MM.1S (cell line): ENCODE measurements at regions not wholly inside any gene's neighbourhood (a gene's known extent, or its start where the extent isn't known, plus 50 kb on each side); places are given as distances from the start of the nearest gene placed in this dataset.

Experiments
- DNase-seq: peaks from one replicate; pipeline ENCODE4 v3.0.0-alpha.2; 2015
- H2AFZ ChIP-seq: fragments of 300-600 bp; sonication (generic); 2 replicates; pipeline ENCODE4 v1.6.0; 2016; ENCODE audit warnings: antibody characterized with exemption, low read length
- H3F3A ChIP-seq: fragments of 300-600 bp; sonication (generic); 2 replicates; pipeline ENCODE4 v1.6.1; 2016; ENCODE audit warnings: mild to moderate bottlenecking, antibody characterized with exemption, low read length, moderate library complexity, mixed read lengths; ENCODE audit not compliant: insufficient read depth
- H3K27ac ChIP-seq: fragments of 300-600 bp; sonication (generic); 2 replicates; pipeline ENCODE4 v1.5.1; 2016; ENCODE audit warnings: mild to moderate bottlenecking, low read length
- H3K27me3 ChIP-seq: fragments of 300-600 bp; sonication (generic); replicated peaks from 2 replicates; pipeline ENCODE4 v1.6.0; 2016; ENCODE audit warnings: low read length; ENCODE audit not compliant: insufficient read depth
- H3K36me3 ChIP-seq: fragments of 300-600 bp; sonication (generic); replicated peaks from 2 replicates; pipeline ENCODE4 v1.6.1; 2016; ENCODE audit warnings: mild to moderate bottlenecking, low read length, mixed read lengths; ENCODE audit not compliant: insufficient read depth
- H3K4me1 ChIP-seq: fragments of 300-600 bp; sonication (generic); 2 replicates; pipeline ENCODE4 v1.6.1; 2016; ENCODE audit warnings: low read length, mixed read lengths
- H3K4me2 ChIP-seq: fragments of 300-600 bp; sonication (generic); 2 replicates; pipeline ENCODE4 v1.6.0; 2016; ENCODE audit warnings: low read depth, low read length
- H3K4me3 ChIP-seq: fragments of 300-600 bp; sonication (generic); 2 replicates; pipeline ENCODE4 v1.5.1; 2016; ENCODE audit warnings: low read length, mixed read lengths
- H3K79me2 ChIP-seq: fragments of 300-600 bp; sonication (generic); 2 replicates; pipeline ENCODE4 v1.6.1; 2016; ENCODE audit warnings: mixed run types, low read length, mixed read lengths
- H3K9ac ChIP-seq: fragments of 300-600 bp; sonication (generic); 2 replicates; pipeline ENCODE4 v1.6.1; 2016; ENCODE audit warnings: low read length, mixed read lengths
- H3K9me2 ChIP-seq: fragments of 300-600 bp; sonication (generic); replicated peaks from 2 replicates; pipeline ENCODE4 v1.6.1; 2016; ENCODE audit warnings: mild to moderate bottlenecking, low read length, mixed read lengths; ENCODE audit not compliant: insufficient read depth
- H3K9me3 ChIP-seq: fragments of 300-600 bp; sonication (generic); replicated peaks from 2 replicates; pipeline ENCODE4 v1.6.1; 2016; ENCODE audit warnings: mild to moderate bottlenecking, low read length, mixed read lengths; ENCODE audit not compliant: insufficient read depth
- H4K20me1 ChIP-seq: fragments of 300-600 bp; sonication (generic); 2 replicates; pipeline ENCODE4 v1.6.1; 2016; ENCODE audit warnings: mild to moderate bottlenecking, low read length, moderate library complexity, mixed read lengths; ENCODE audit not compliant: insufficient read depth
- EZH2 ChIP-seq: fragments of 300-600 bp; sonication (generic); optimal IDR thresholded peaks from 2 replicates; pipeline ENCODE3; 2017; ENCODE audit warnings: low read depth, mild to moderate bottlenecking, antibody characterized with exemption, low read length, mixed read lengths
- EZH2phosphoT487 ChIP-seq: fragments of 300-600 bp; sonication (generic); IDR thresholded peaks from 2 replicates; pipeline ENCODE4 v1.6.1; 2018; ENCODE audit warnings: antibody characterized with exemption, low read length
- TF ChIP-seq, protein P1 (sequence below): fragments of 300-600 bp; sonication (generic); IDR thresholded peaks from 2 replicates; pipeline ENCODE4 v1.5.1; 2016; ENCODE audit warnings: antibody characterized with exemption, low read length, mixed read lengths

DNA sequence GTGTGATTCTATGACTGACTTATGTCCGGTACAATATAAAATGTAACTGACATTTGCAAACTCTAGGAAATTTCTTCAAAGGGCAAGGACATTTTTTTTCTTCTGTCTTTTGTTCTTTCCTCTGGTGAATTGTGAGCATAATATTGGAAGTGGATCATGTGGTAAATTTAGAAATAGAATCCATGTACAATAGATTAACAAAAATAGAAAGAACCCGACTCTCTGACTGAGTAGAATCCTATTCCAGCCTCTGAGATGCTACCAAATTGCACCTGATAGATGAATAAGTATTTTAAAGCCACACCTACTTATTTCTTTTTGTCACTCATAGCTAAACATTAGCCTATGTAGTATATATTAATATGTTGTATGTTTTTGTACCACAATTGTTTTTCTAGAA, 860.3 kb downstream of the LUZP2 start:
- no peak overlapping the region for H2AFZ ChIP-seq
- no peaks in the 10 kb centered on the region for H3F3A ChIP-seq
- no peaks in the 10 kb centered on the region for H3K36me3 ChIP-seq
- no peaks in the 10 kb centered on the region for H3K9me2 ChIP-seq
- TF ChIP-seq, protein P1, sequence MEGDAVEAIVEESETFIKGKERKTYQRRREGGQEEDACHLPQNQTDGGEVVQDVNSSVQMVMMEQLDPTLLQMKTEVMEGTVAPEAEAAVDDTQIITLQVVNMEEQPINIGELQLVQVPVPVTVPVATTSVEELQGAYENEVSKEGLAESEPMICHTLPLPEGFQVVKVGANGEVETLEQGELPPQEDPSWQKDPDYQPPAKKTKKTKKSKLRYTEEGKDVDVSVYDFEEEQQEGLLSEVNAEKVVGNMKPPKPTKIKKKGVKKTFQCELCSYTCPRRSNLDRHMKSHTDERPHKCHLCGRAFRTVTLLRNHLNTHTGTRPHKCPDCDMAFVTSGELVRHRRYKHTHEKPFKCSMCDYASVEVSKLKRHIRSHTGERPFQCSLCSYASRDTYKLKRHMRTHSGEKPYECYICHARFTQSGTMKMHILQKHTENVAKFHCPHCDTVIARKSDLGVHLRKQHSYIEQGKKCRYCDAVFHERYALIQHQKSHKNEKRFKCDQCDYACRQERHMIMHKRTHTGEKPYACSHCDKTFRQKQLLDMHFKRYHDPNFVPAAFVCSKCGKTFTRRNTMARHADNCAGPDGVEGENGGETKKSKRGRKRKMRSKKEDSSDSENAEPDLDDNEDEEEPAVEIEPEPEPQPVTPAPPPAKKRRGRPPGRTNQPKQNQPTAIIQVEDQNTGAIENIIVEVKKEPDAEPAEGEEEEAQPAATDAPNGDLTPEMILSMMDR = no peak
- TF ChIP-seq EZH2phosphoT487 = no peak
- TF ChIP-seq EZH2 = no peak
- no peaks in the 10 kb centered on the region for H3K79me2 ChIP-seq
- H4K20me1 ChIP-seq = no peaks in the 10 kb centered on the region
- no peak overlapping the region for H3K9ac ChIP-seq
- H3K9me3 ChIP-seq = no peaks in the 10 kb centered on the region
- no peak overlapping the region for H3K4me2 ChIP-seq
- no peaks in the 10 kb centered on the region for H3K4me1 ChIP-seq
- H3K27ac ChIP-seq = no peak overlapping the region
- no peak for DNase-seq
- no peak overlapping the region for H3K4me3 ChIP-seq
- no peaks in the 10 kb centered on the region for H3K27me3 ChIP-seq

GRCh38 chr11:25377466-25377865, 880.6 kb downstream of the LUZP2 start:
- Histone ChIP-seq H3K36me3 (no peaks in the 10 kb centered on the region), H3K4me3 (no peak overlapping the region), H3K27ac (no peak overlapping the region), H3F3A (no peaks in the 10 kb centered on the region), H3K79me2 (no peaks in the 10 kb centered on the region), H4K20me1 (no peaks in the 10 kb centered on the region), H3K9ac (no peak overlapping the region), H3K4me2 (no peak overlapping the region), H3K9me3 (no peaks in the 10 kb centered on the region), H3K4me1 (no peaks in the 10 kb centered on the region), H3K9me2 (no peaks in the 10 kb centered on the region), H2AFZ (no peak overlapping the region), H3K27me3 (no peaks in the 10 kb centered on the region)
- no peak for TF ChIP-seq EZH2phosphoT487
- no peak for TF ChIP-seq EZH2
- TF ChIP-seq, protein P1 = no peak
- DNase-seq = no peak

DNA sequence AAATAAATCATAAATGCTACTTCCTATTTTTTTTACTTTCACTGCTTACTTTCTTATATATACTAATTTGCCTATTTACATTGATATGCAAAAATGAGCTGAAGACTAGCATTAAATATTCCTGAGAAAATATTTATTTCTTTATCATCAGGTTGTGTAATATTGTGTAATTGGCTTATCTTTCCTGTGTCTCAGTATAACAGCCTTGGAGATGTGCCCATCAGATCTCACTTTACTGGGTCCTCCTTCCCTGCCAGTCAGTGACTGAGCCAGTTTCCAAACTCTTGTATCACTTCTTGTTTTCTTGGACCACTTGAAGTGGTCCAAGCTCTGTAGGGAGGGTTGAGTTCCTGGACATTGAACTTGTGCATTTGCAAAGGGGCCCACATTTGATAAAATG, 900.0 kb downstream of the LUZP2 start:
- no peak for DNase-seq
- Histone ChIP-seq H3K79me2 (no peaks in the 10 kb centered on the region), H3K36me3 (no peaks in the 10 kb centered on the region), H2AFZ (no peak overlapping the region), H3F3A (no peaks in the 10 kb centered on the region), H3K4me1 (no peaks in the 10 kb centered on the region), H3K27ac (no peak overlapping the region), H3K9me2 (no peaks in the 10 kb centered on the region), H3K27me3 (no peaks in the 10 kb centered on the region), H3K4me3 (no peak overlapping the region), H3K4me2 (no peak overlapping the region), H3K9me3 (no peaks in the 10 kb centered on the region), H4K20me1 (no peaks in the 10 kb centered on the region), H3K9ac (no peak overlapping the region)
- TF ChIP-seq EZH2 (no peak), EZH2phosphoT487 (no peak)
- TF ChIP-seq, protein P1 = no peak
